HG02938 (cell line): ENCODE measurements at regions not wholly inside any gene's neighbourhood (a gene's known extent, or its start where the extent isn't known, plus 50 kb on each side); places are given as distances from the start of the nearest gene placed in this dataset.
"Not testable (repeated sequence)": the region's sequence is repeated elsewhere in the genome, so short reads cannot be mapped to it uniquely, and the experiment has no call there.

Source experiments
- ATAC-seq: cut with Tn5 transposase; IDR thresholded peaks from one replicate; pipeline ENCODE4 v1.9.1; 2021; ENCODE audit warnings: mild to moderate bottlenecking, moderate library complexity; ENCODE audit not compliant: unreplicated experiment

- ATAC-seq = no peak
Observed at GRCh38 chr2:224121406-224122067, 82.5 kb upstream of the SERPINE2 start.

- ATAC-seq = no peak
Observed at GRCh38 chr2:224120986-224121385, 81.9 kb upstream of the SERPINE2 start.

- ATAC-seq = not testable (repeated sequence)
Observed at GRCh38 chr2:224119846-224120245, 80.8 kb upstream of the SERPINE2 start.

- no peak for ATAC-seq
Observed at GRCh38 chr2:224114428-224114827, 75.3 kb upstream of the SERPINE2 start.

GRCh38 chr2:224113930-224114329 lies 74.8 kb upstream of the SERPINE2 start:
- ATAC-seq = not testable (repeated sequence)

GRCh38 chr2:224111576-224111975 lies 72.5 kb upstream of the SERPINE2 start:
- no peak for ATAC-seq

DNA sequence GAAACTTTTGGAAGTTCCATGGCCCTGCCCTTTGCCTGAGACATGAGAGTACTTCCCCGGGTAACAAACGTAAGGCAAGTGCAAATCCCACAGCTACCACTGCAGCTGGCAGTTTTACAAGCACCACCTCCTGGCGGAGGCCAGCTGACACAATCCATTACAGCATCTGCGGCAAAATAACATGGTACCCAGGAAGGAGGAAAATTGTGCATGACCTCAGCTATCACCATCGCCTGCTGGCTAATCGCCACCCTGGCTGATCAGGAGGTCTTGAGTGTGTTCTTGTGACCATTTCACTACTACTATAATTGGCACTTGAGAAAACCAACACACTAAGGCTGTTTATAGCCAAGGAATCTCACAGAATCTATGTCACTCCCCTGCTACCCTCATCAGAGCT lies 71.7 kb upstream of the SERPINE2 start:
- no peak for ATAC-seq

GRCh38 chr2:224109751-224110150 lies 70.7 kb upstream of the SERPINE2 start:
- no peak for ATAC-seq

DNA sequence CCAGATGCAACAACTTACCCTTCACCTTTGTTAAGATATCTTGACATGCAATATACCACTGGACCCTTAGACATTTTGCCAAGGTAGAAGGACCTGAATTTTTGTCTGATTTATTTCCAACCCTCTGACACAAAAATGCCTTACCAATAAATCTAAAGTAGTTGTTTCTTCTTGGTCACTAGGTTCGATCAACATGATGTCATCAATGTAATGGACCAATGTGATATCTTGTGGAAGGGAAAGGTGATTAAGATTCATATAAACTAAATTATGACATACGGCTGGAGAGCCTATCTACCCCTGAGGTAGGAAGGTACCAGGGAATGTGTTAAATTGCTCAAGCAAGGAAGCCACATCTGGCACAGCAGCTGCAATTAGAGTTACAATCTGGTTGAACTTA lies 67.7 kb upstream of the SERPINE2 start:
- ATAC-seq = no peak

GRCh38 chr2:224104668-224105386 lies 65.7 kb upstream of the SERPINE2 start:
- ATAC-seq = no peak

DNA sequence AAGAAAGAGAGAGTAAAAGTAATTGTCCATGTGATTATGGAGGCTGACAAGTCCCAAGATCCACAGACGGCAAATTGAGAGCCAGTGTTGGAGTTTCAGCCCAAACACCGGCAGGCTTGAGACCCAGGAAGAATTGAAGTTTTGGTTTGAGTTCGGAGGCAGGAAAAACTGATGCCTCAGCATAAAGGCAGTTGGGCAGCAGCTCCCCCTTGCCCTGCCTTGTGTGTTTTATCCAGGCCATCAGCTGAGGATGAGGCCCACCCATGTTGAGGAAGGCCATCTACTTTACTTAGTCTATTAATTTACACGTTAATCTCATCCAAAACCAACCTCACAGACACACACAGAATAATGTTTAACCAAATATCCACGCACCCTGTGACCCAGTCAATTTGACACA lies 64.6 kb upstream of the SERPINE2 start:
- no peak for ATAC-seq

DNA sequence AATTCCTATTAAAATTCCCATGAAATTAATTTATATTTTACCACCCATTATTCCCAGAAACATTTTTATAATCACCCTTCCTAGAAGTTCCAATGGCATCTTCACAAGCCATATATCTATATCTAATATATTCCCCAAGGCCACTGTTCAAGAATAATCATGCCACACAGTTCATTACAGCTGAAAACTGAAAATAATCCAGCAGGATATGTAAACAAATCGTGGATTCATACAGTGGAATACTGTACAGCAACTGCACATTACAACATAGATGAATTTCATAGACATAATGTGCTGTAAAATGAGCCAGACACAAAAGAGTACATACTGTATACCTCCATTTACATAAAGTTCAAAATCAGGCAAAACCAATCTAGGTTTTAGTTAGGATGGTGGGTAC lies 63.9 kb upstream of the SERPINE2 start:
- ATAC-seq = no peak

- ATAC-seq = no peak
Observed at GRCh38 chr2:224101820-224102630, 62.9 kb upstream of the SERPINE2 start.

- ATAC-seq = no peak
Observed at GRCh38 chr2:224099861-224100643, 61.0 kb upstream of the SERPINE2 start.

- ATAC-seq = no peak
Observed at GRCh38 chr2:224098481-224099230, 59.6 kb upstream of the SERPINE2 start.

- ATAC-seq = no peak
Observed at GRCh38 chr2:224094413-224094812, 55.3 kb upstream of the SERPINE2 start.

DNA sequence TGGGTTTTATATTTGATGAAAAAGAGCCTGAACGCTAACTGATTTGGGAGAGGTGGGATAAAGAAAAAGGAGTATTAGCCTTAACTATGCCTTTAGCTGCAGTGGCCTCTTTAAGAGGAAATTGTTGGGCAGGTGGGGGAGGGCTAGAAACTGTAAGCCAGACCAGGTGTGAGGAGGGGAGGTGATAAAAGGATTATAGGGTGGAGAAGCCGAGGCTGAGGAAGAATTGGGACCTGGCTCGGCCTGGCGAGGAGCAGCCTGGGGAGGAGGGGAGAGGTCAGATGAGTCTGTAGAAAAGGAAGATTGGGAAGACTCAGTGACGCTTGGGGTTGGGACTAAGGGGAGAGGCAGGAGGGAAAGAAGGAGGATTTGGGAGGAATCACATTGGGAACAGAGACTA lies 52.6 kb upstream of the SERPINE2 start:
- not testable (repeated sequence) for ATAC-seq

GRCh38 chr2:224089606-224090005 lies 50.5 kb upstream of the SERPINE2 start:
- ATAC-seq = not testable (repeated sequence)
